Panc1 (cell line): ENCODE measurements at regions not wholly inside any gene's neighbourhood (a gene's known extent, or its start where the extent isn't known, plus 50 kb on each side); places are given as distances from the start of the nearest gene placed in this dataset.

ENCODE experiments used
- POLR2AphosphoS5 ChIP-seq: IDR thresholded peaks from 2 replicates; pipeline ENCODE4 v1.6.1; 2012; ENCODE audit warnings: mild to moderate bottlenecking, low read depth, low read length, moderate library complexity
- TF ChIP-seq, protein P1 (sequence below): fragments of 450-650 bp; IDR thresholded peaks from 2 replicates; pipeline ENCODE4 v1.5.1; 2017; ENCODE audit warnings: mild to moderate bottlenecking

DNA sequence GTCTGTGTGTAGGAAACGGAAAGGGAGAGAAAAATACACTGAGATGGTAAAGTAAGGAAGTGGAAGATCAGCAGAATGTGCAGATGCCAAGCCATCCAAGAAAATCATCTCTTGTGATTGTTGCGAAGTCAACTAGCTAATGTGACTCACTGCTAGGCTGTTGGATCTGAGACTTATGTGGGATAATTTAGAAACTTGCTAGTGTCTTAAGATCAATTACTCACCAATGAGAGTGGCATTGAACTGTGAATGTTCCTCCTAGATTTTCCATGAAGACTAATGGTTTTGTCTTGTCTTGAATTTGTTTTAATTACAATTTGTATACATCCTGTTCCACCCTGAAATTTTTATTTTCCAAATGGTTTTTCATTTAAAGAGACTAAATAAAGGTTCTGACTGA, 771.6 kb downstream of the EFNB2 start:
- TF ChIP-seq, protein P1, sequence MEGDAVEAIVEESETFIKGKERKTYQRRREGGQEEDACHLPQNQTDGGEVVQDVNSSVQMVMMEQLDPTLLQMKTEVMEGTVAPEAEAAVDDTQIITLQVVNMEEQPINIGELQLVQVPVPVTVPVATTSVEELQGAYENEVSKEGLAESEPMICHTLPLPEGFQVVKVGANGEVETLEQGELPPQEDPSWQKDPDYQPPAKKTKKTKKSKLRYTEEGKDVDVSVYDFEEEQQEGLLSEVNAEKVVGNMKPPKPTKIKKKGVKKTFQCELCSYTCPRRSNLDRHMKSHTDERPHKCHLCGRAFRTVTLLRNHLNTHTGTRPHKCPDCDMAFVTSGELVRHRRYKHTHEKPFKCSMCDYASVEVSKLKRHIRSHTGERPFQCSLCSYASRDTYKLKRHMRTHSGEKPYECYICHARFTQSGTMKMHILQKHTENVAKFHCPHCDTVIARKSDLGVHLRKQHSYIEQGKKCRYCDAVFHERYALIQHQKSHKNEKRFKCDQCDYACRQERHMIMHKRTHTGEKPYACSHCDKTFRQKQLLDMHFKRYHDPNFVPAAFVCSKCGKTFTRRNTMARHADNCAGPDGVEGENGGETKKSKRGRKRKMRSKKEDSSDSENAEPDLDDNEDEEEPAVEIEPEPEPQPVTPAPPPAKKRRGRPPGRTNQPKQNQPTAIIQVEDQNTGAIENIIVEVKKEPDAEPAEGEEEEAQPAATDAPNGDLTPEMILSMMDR, result no peak
- no peak for TF ChIP-seq POLR2AphosphoS5
